ENCODE measurements at regions not wholly inside any gene's neighbourhood (a gene's known extent, or its start where the extent isn't known, plus 50 kb on each side); places are given as distances from the start of the nearest gene placed in this dataset.

GRCh38 chr18:68121826-68122225 lies 593.1 kb downstream of the TMX3 start:
- no peak for DNase-seq (ENCODE audit: low read depth in 2 of 2)

GRCh38 chr18:68121308-68121707 lies 593.6 kb downstream of the TMX3 start:
- no peak for DNase-seq (ENCODE audit: low read depth in 2 of 2)

- DNase-seq (ENCODE audit: low read depth in 2 of 2): no peak
Measured at GRCh38 chr18:68114989-68115388, 598.5 kb upstream of the DSEL start.

- DNase-seq (ENCODE audit: low read depth in 2 of 2): no peak
Measured at GRCh38 chr18:68104036-68104435, 587.5 kb upstream of the DSEL start.

GRCh38 chr18:68103561-68103960 lies 587.0 kb upstream of the DSEL start:
- DNase-seq (ENCODE audit: low read depth in 2 of 2): no peak

- DNase-seq (ENCODE audit: low read depth in 2 of 2): no peak
Measured at GRCh38 chr18:68102117-68102516, 585.6 kb upstream of the DSEL start.

- DNase-seq (ENCODE audit: low read depth in 2 of 2): no peak
Measured at GRCh38 chr18:68098655-68099054, 582.1 kb upstream of the DSEL start.

GRCh38 chr18:68086481-68086880 lies 570.0 kb upstream of the DSEL start:
- DNase-seq (ENCODE audit: low read depth in 2 of 2): no peak

GRCh38 chr18:68085251-68085650 lies 568.7 kb upstream of the DSEL start:
- no peak for DNase-seq (ENCODE audit: low read depth in 2 of 2)

GRCh38 chr18:68083776-68084175 lies 567.3 kb upstream of the DSEL start:
- no peak for DNase-seq (ENCODE audit: low read depth in 2 of 2)

- DNase-seq (ENCODE audit: low read depth in 2 of 2): no peak
Measured at GRCh38 chr18:68083131-68083530, 566.6 kb upstream of the DSEL start.

- no peak for DNase-seq (ENCODE audit: low read depth in 2 of 2)
Measured at GRCh38 chr18:68072744-68073143, 556.2 kb upstream of the DSEL start.

GRCh38 chr18:68060871-68061270 lies 544.4 kb upstream of the DSEL start:
- DNase-seq (ENCODE audit: low read depth in 2 of 2): no peak

- no peak for DNase-seq (ENCODE audit: low read depth in 2 of 2)
Measured at GRCh38 chr18:68056936-68057335, 540.4 kb upstream of the DSEL start.

GRCh38 chr18:68054669-68055068 lies 538.1 kb upstream of the DSEL start:
- no peak for DNase-seq (ENCODE audit: low read depth in 2 of 2)

- DNase-seq (ENCODE audit: low read depth in 2 of 2): no peak
Measured at GRCh38 chr18:68053290-68053689, 536.8 kb upstream of the DSEL start.

- no peak for DNase-seq (ENCODE audit: low read depth in 2 of 2)
Measured at GRCh38 chr18:68041327-68041726, 524.8 kb upstream of the DSEL start.

GRCh38 chr18:68040198-68040597 lies 523.7 kb upstream of the DSEL start:
- DNase-seq (ENCODE audit: low read depth in 2 of 2): no peak

GRCh38 chr18:68035774-68036522 lies 519.4 kb upstream of the DSEL start:
- no peak for DNase-seq (ENCODE audit: low read depth in 2 of 2)

- no peak for DNase-seq (ENCODE audit: low read depth in 2 of 2)
Measured at GRCh38 chr18:68034296-68034695, 517.8 kb upstream of the DSEL start.

GRCh38 chr18:68033466-68033865 lies 516.9 kb upstream of the DSEL start:
- DNase-seq (ENCODE audit: low read depth in 2 of 2): no peak

GRCh38 chr18:68024716-68025115 lies 508.2 kb upstream of the DSEL start:
- no peak for DNase-seq (ENCODE audit: low read depth in 2 of 2)

GRCh38 chr18:68017385-68017784 lies 500.9 kb upstream of the DSEL start:
- no peak for DNase-seq (ENCODE audit: low read depth in 2 of 2)

- no peak for DNase-seq (ENCODE audit: low read depth in 2 of 2)
Measured at GRCh38 chr18:67997496-67997895, 481.0 kb upstream of the DSEL start.

Data from stimulated activated CD4-positive, alpha-beta T cell treated with anti-CD3 and anti-CD28 coated beads, Interleukin-4, amount 100 ng/mL, for 48 hours (primary cell).